Endothelial cell of umbilical vein (primary cell): ENCODE measurements at regions not wholly inside any gene's neighbourhood (a gene's known extent, or its start where the extent isn't known, plus 50 kb on each side); places are given as distances from the start of the nearest gene placed in this dataset.

Source experiments
- BruUV-seq: library from RNA; stranded (reverse); fragments of 400-500 nt; replicated peaks from 2 replicates; lab custom pipeline; 2021; lab: Mats Ljungman, UMichigan
- CTCF ChIA-PET: fragments of 300-600, 350-600 bp; sonication (Branson Sonifier 250); formaldehyde crosslinking; loops from one replicate; lab custom pipeline; 2021; ENCODE audit warnings: antibody characterized with exemption, inconsistent platforms; lab: Charles Lee
- POLR2A ChIA-PET: fragments of 300-600, 350-600 bp; sonication (Branson Sonifier 250); formaldehyde crosslinking; loops from one replicate; lab custom pipeline; 2021; ENCODE audit warnings: antibody characterized with exemption, inconsistent platforms; lab: Charles Lee
- DNase-seq: peaks from one replicate; pipeline ENCODE4 v3.0.0-alpha.2; 2011; ENCODE audit warnings: low read depth, low spot score
- FAIRE-seq: peaks from 2 replicates; lab custom pipeline; 2011; peaks lifted over from hg19 to GRCh38; lab: Jason Lieb, UNC
- H2AFZ ChIP-seq: 2 replicates; pipeline ENCODE4 v1.6.0; 2012; ENCODE audit warnings: low read depth, low read length, control low read depth, inconsistent platforms
- H3K27ac ChIP-seq: 2 replicates; pipeline ENCODE4 v1.5.1; 2011; ENCODE audit warnings: low read depth, mild to moderate bottlenecking, control low read depth, low read length, moderate library complexity; ENCODE audit not compliant: insufficient read depth
- H3K27me3 ChIP-seq, 2 experiments: 2 replicates each; pipeline versions ENCODE4 v1.6.0 to v1.6.1; 2011; ENCODE audit warnings: low read length in 2 of 2, mixed read lengths in 1 of 2; ENCODE audit not compliant: control insufficient read depth in 2 of 2, insufficient read depth in 2 of 2
- H3K36me3 ChIP-seq, 2 experiments: 2 replicates in 1 of 2; 3 replicates in 1 of 2; pipeline ENCODE4 v1.5.1; 2011; ENCODE audit warnings: low read length in 2 of 2, mild to moderate bottlenecking in 1 of 2, moderate library complexity in 1 of 2; ENCODE audit not compliant: control insufficient read depth in 2 of 2, insufficient read depth in 2 of 2; ENCODE audit errors: extremely low read depth in 1 of 2
- H3K4me1 ChIP-seq: 3 replicates; pipeline ENCODE4 v1.5.1; 2011; ENCODE audit warnings: mild to moderate bottlenecking, low read length; ENCODE audit not compliant: control insufficient read depth, insufficient read depth; ENCODE audit errors: extremely low read depth
- H3K4me2 ChIP-seq: 2 replicates; pipeline ENCODE4 v1.6.1; 2011; ENCODE audit warnings: low read length, control low read depth, mixed read lengths; ENCODE audit not compliant: insufficient read depth
- H3K4me3 ChIP-seq, 3 experiments: fragments of 200-600 bp in 1 of 3; sonication (generic), shearing (Covaris generic) in 1 of 3; replicated peaks in 1 of 3; 2 replicates each; pipeline ENCODE4 v1.5.1; 2011 to 2016; ENCODE audit warnings: control low read depth in 3 of 3, low read length in 3 of 3, mild to moderate bottlenecking in 2 of 3, inconsistent platforms in 1 of 3, low read depth in 1 of 3, moderate library complexity in 1 of 3; ENCODE audit not compliant: insufficient read depth in 1 of 3
- H3K79me2 ChIP-seq: 2 replicates; pipeline ENCODE4 v1.6.0; 2012; ENCODE audit warnings: low read length, inconsistent platforms; ENCODE audit not compliant: control insufficient read depth, insufficient read depth
- H3K9ac ChIP-seq: replicated peaks from 2 replicates; pipeline ENCODE3; 2011; ENCODE audit warnings: low read length, control low read depth; ENCODE audit not compliant: insufficient read depth; ENCODE audit errors: extremely low read depth
- H3K9me1 ChIP-seq: replicated peaks from 3 replicates; pipeline ENCODE4 v1.6.0; 2011; ENCODE audit warnings: mild to moderate bottlenecking, low read length; ENCODE audit not compliant: control insufficient read depth, insufficient read depth; ENCODE audit errors: extremely low read depth
- H3K9me3 ChIP-seq: replicated peaks from 2 replicates; pipeline ENCODE4 v1.5.1; 2012; ENCODE audit warnings: low read length, inconsistent platforms; ENCODE audit not compliant: control insufficient read depth, insufficient read depth
- H4K20me1 ChIP-seq: replicated peaks from 2 replicates; pipeline ENCODE3; 2011; ENCODE audit warnings: mild to moderate bottlenecking, low read length; ENCODE audit not compliant: control insufficient read depth, insufficient read depth; ENCODE audit errors: extremely low read depth
- CTCF ChIP-seq, 2 donors: IDR thresholded peaks; 1 replicate in 1 of 2; 2 replicates in 1 of 2; pipeline ENCODE4 v1.5.1; 2011; ENCODE audit warnings: low read length in 2 of 2, mild to moderate bottlenecking in 2 of 2, moderate library complexity in 2 of 2, control low read depth in 1 of 2, inconsistent platforms in 1 of 2, low read depth in 1 of 2; ENCODE audit not compliant: insufficient read depth in 1 of 2; ENCODE audit errors: extremely low read depth in 1 of 2
- EZH2 ChIP-seq: IDR thresholded peaks from 2 replicates; pipeline ENCODE4 v1.6.1; 2012; ENCODE audit warnings: borderline replicate concordance, low read depth, mild to moderate bottlenecking, moderate library complexity, low read length, inconsistent platforms; ENCODE audit not compliant: severe bottlenecking
- FOS ChIP-seq: IDR thresholded peaks from 2 replicates; pipeline ENCODE4 v1.6.1; 2011; ENCODE audit warnings: mild to moderate bottlenecking, low read length, moderate library complexity, borderline replicate concordance; ENCODE audit not compliant: insufficient read depth
- GATA2 ChIP-seq: IDR thresholded peaks from 2 replicates; pipeline ENCODE4 v1.7.0; 2011; ENCODE audit warnings: low read depth, mild to moderate bottlenecking, moderate library complexity, mixed read lengths, low read length; ENCODE audit not compliant: insufficient read length, insufficient read depth
- JUN ChIP-seq: IDR thresholded peaks from 2 replicates; pipeline ENCODE4 v1.6.1; 2011; ENCODE audit warnings: borderline replicate concordance, low read depth; ENCODE audit not compliant: insufficient read length, insufficient read depth
- MAX ChIP-seq: IDR thresholded peaks from 2 replicates; pipeline ENCODE4 v1.6.1; 2011; ENCODE audit not compliant: insufficient read depth, insufficient read length
- MYC ChIP-seq: IDR thresholded peaks from one replicate; pipeline ENCODE4 v1.6.1; 2011; ENCODE audit warnings: mild to moderate bottlenecking, low read depth, low read length
- POLR2A ChIP-seq: IDR thresholded peaks from 2 replicates; pipeline ENCODE4 v1.6.1; 2012; ENCODE audit warnings: low read depth, mild to moderate bottlenecking, control low read depth, low read length
- POLR2AphosphoS5 ChIP-seq: IDR thresholded peaks from 2 replicates; pipeline ENCODE4 v1.6.1; 2012; ENCODE audit warnings: low read depth, mild to moderate bottlenecking, control low read depth, low read length, moderate library complexity; ENCODE audit not compliant: insufficient read depth
- dilution Hi-C: fragments of 300-500 bp; cut with MboI; formaldehyde crosslinking; loops from one replicate; pipeline ENCODE4 v1.15.0; 2019; ENCODE audit warnings: low sequenced_read_pairs; ENCODE audit not compliant: extremely low pct_ligation_motif_present
- intact Hi-C: fragments of 100-400 bp; cut with micrococcal nuclease; formaldehyde crosslinking; loops from one replicate; pipeline ENCODE4 v1.10.0; 2022

GRCh38 chr15:46672041-46672440, 1037.2 kb downstream of the SQOR start:
- no peak for FAIRE-seq
- no peak overlapping the region for H3K27ac ChIP-seq
- H3K9ac ChIP-seq, result no peak overlapping the region
- dilution Hi-C loops (no loop called here), intact Hi-C loops (no loop called here)
- no peak for TF ChIP-seq MYC
- no peak for TF ChIP-seq POLR2AphosphoS5
- no peak for TF ChIP-seq POLR2A
- no peak for TF ChIP-seq CTCF (IDR thresholded peaks at IDR 0.05; ENCODE audit: extremely low read depth in 1 of 2, insufficient read depth in 1 of 2, low read depth in 1 of 2, low read length in 2 of 2)
- no peak for TF ChIP-seq GATA2
- no peak for TF ChIP-seq EZH2
- TF ChIP-seq FOS, result no peak
- TF ChIP-seq MAX, result no peak
- TF ChIP-seq JUN, result no peak
- H3K4me3 ChIP-seq, result no peak overlapping the region
- no peak overlapping the region for H2AFZ ChIP-seq
- H3K4me1 ChIP-seq, result no peaks in the 10 kb centered on the region
- H3K9me3 ChIP-seq, result no peaks in the 10 kb centered on the region
- H4K20me1 ChIP-seq, result no peaks in the 10 kb centered on the region
- CTCF ChIA-PET, result interaction anchor here (1.1 kb wide), 1 partner anchor 22 kb away, joined by 3 read pairs; no protein-coding TSS in a partner anchor
- no peaks in the 10 kb centered on the region for H3K79me2 ChIP-seq
- POLR2A ChIA-PET, result no interaction called here
- no peak overlapping the region for H3K4me2 ChIP-seq
- no peak for DNase-seq
- H3K9me1 ChIP-seq, result no peaks in the 10 kb centered on the region
- H3K27me3 ChIP-seq, result no peaks in the 10 kb centered on the region
- H3K36me3 ChIP-seq, result no peaks in the 10 kb centered on the region
- no TSS peak for BruUV-seq
